ENCODE measurements at regions not wholly inside any gene's neighbourhood (a gene's known extent, or its start where the extent isn't known, plus 50 kb on each side); places are given as distances from the start of the nearest gene placed in this dataset.
A peak's percentile ranks its signal among the peaks of the same experiment; 100 is the strongest.

GRCh38 chr5:88545338-88545737 is 276.7 kb upstream of the TMEM161B start:
- DNase-seq (ENCODE audit: low read depth in 2 of 3, low spot score in 2 of 3): no peak

DNA sequence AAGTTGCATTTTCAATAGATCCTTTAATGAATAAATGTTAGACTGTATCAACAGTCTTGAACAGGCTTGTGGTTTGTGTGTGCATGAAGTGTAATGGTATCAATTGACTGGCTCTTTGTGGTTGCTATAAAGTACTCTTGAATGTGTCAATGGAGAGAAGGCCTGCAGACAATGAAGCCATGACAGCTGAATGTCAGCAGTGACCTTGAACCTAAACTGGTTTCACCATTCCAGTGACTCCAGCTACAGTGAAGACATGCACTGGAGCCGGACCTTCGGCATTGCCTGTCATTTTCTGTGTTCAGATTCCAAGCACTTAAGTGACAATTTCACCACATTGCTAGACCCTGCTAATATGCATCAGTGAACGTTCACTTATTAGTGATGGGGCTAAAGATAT is 276.0 kb upstream of the TMEM161B start:
- no peak for DNase-seq (ENCODE audit: low read depth in 2 of 3, low spot score in 2 of 3)

DNA sequence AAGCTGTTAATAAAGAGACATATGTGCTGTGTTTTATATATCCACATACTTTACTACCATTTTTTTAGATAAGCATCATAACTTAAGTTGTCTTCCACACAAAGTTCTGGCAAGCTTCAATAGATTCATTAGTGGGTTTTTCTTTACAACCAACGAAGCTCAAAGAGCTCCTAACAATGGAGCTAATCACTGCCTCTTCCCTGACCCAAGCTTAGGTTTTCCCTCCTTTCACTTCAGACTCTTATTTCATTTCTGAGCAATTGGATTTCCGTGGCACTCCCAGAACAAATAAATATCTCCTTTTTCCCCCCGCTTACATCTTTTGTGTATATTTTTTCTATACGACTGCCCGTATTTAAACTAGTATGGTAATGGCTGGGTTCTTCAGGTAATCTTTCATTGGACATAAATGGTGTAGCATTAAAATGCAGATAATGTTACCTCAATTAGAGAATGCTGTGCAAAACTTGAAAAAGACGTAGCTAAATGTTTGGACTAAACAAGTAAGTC is 275.5 kb upstream of the TMEM161B start:
- DNase-seq (ENCODE audit: low read depth in 2 of 3, low spot score in 2 of 3): no peak

GRCh38 chr5:88542786-88543185 is 274.1 kb upstream of the TMEM161B start:
- no peak for DNase-seq (ENCODE audit: low read depth in 2 of 3, low spot score in 2 of 3)

GRCh38 chr5:88540471-88541115 is 271.9 kb upstream of the TMEM161B start:
- DNase-seq (ENCODE audit: low read depth in 2 of 3, low spot score in 2 of 3): no peak

DNA sequence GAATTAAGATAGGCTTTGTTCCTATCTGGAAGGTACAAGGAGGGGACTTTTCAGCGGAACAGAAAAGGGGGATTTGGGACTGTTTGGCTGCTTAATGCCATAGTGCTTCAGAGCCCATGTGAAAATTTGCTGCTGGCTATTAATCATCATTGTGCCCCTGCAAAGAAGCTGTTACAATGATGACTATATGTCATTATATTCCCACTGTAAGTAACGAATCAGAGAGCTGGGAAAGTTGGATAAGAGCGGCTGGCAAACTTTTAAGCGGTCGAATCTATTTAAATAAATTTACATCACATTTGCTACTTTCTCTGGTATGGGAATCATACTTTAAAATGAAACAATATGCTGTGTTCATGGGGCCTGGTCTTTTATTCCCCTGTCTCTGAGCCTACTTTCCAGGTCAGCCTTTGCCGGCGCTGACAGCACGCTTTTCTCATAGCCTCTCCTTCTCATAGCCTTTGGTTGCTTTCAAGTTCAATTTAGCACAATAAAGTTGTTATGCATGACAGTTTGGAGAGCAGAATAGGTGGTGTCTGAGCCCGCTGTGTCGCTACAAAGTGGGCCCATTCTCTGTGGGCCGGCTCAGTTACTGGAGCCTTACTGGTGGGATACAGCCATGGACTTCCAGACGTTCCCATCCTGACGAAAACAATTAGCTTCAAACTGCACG is 271.2 kb upstream of the TMEM161B start:
- DNase-seq (ENCODE audit: low read depth in 2 of 3, low spot score in 2 of 3): no peak

- no peak for DNase-seq (ENCODE audit: low read depth in 2 of 3, low spot score in 2 of 3)
These were observed 270.4 kb upstream of the TMEM161B start for GRCh38 chr5:88539026-88539425.

GRCh38 chr5:88536146-88536545 is 267.5 kb upstream of the TMEM161B start:
- no peak for DNase-seq (ENCODE audit: low read depth in 2 of 3, low spot score in 2 of 3)

DNA sequence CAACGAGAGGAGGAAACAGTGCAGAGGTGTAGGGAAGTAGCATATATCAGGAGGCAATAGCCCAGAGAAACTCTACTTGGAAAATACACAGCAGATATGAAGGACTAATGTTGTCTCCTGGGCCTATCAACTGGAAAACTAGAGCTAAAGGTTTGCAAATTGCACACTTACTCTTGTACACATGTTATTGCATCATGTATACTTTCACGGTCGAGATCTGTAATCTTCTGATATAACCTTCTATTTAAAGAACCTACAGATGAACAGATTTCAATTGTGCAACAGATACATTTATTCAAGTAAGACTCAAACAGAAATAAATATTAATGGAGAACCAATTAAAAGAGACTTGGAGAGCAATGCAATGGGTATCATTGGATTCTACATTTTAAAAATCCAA is 256.3 kb upstream of the TMEM161B start:
- no peak for DNase-seq (ENCODE audit: low read depth in 2 of 3, low spot score in 2 of 3)

- no peak for DNase-seq (ENCODE audit: low read depth in 2 of 3, low spot score in 2 of 3)
These were observed 250.4 kb upstream of the TMEM161B start for GRCh38 chr5:88519066-88519465.

- no peak for DNase-seq (ENCODE audit: low read depth in 2 of 3, low spot score in 2 of 3)
These were observed 249.7 kb upstream of the TMEM161B start for GRCh38 chr5:88518131-88519016.

DNA sequence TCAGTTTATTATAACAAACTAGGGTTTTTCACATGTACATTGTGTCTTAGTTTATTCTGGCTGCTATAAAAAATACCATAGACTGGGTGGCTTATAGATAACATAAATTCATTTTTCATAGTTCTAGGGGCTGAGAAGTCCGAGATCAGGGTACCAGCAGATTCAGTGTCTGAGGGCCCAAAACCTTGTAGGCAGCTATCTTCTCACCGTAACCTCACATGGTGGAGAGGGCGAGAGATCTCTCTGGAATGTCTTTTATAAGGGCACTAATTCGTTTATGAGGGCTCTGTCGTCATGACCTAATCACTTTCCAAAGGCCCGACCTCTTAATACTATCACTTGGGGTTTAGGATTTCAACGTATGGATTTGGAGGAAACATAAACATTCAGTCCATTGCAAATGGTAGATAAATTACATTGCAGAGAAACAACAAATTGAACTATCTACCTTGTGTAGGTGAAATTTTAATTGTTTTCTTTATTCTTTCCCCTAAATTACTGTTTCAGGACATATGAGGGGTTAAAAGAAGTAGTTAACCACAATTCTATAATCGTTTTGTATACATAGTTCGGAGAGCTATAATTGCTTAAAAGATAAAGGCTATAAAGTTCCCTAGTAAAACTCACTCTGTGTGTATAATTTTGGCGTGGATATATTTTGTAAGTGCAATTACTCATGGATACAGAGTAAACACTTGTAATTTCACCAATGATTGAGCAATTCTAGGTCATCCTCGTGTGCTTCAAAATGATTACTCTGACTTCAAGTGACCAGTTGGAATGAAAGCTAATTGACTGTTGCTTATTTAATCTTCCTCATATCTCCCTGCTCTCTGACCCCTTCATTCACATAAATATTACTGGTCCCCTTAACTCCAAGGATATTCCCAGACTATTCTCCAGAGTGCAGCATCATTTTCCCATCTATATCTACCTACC is 247.5 kb upstream of the TMEM161B start:
- no peak for DNase-seq (ENCODE audit: low read depth in 2 of 3, low spot score in 2 of 3)

DNA sequence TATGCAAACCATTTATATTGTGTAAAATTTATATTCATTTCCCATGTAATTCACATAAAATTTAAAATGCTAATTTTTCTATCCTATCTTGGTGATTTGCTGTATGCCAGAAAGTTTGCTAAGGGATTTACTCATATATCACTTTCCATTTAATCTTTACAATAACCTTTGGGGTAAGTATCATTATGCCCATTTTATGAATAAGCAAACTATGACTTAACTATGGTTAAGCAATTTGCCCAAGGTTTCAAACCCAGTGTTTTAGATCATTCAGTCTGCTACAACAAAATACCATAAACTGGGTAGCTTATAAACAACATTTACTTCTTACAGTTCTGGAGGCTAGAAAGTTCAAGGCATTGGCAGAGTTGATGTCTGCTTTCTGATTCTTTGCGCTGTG is 246.4 kb upstream of the TMEM161B start:
- DNase-seq (ENCODE audit: low read depth in 2 of 3, low spot score in 2 of 3): no peak

GRCh38 chr5:88509403-88509802 is 240.8 kb upstream of the TMEM161B start:
- DNase-seq (ENCODE audit: low read depth in 2 of 3, low spot score in 2 of 3): no peak

- no peak for DNase-seq (ENCODE audit: low read depth in 2 of 3, low spot score in 2 of 3)
These were observed 238.6 kb upstream of the TMEM161B start for GRCh38 chr5:88507261-88507660.

DNA sequence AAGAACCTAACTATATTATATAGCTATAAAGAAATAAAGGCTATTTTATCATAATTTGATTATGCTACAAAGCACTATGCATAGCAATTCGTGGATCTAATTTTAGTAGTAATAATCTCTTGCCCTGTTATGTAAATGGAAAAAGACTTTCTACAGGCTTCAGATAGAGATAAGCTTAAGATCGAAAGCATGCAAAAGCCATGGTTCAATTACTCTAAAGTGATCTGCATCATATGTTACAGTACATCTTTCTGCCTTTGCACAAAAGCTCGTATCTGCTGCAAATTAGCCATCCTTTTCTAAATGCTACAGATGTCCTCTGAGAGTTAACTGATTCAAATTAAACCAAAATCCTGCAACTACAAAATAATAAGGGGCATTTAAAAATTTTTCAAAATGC is 234.8 kb upstream of the TMEM161B start:
- no peak for DNase-seq (ENCODE audit: low read depth in 2 of 3, low spot score in 2 of 3)

DNA sequence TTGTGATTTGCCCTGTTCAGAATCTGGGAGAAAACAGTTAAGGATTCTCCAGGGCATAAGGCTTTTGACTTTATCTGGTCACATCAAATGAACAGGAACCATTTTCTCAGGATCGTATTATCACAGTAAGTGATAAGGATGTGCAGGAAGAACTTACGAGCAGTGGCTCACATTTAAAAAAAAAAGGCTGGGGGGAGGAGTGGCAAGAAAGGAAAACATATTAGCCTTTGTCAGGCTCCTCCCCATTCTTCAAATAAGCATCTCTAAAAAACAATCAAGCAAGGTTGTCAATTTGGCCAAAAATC is 234.3 kb upstream of the TMEM161B start:
- DNase-seq (ENCODE audit: low read depth in 2 of 3, low spot score in 2 of 3): peak in 1 of 3 donors; percentile 7

DNA sequence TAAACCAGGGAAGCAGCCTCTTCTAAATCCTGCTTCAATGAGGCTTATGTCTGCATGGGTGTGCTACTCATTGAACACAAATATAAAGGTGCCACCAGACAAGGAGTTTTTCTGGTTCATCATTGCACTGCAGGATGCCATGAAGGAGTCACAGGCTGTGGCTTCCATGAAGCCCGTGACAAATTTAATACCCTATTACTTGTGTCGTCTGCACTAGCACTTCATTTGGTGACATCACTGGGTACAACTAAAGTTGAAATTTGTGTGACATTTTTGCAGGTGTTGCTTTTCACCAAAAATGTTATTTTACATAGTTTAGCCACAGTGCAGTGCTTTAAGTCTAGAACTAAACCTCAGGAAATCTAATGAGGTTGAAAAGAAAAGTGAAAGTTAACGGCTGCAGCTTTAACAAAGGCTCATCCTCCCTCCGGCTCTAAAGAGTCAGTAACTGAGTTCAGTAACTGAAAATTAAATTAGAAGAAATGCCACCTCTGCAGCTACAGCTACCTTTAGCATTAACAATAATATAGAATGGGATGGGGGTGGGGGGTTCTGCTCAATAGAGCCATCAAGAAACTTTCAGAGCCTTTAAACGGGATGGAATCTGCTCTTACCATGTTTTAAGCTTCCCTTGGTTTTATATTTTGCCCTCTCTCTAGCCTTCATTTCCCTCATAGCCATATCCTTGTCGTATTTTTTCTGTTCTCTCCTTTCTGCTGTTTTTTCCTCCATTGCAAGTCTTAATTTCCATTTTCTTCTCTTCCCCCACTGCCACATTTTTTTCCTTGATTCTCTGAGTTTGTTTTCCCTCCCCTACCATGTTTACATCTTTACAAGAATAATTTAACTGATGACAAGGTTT is 233.8 kb upstream of the TMEM161B start:
- DNase-seq (ENCODE audit: low read depth in 2 of 3, low spot score in 2 of 3): peak in 2 of 3 donors; percentile 18 to 58

- DNase-seq (ENCODE audit: low read depth in 2 of 3, low spot score in 2 of 3): no peak
These were observed 227.2 kb upstream of the TMEM161B start for GRCh38 chr5:88495810-88496209.

- DNase-seq (ENCODE audit: low read depth in 2 of 3, low spot score in 2 of 3): no peak
These were observed 222.2 kb upstream of the TMEM161B start for GRCh38 chr5:88490874-88491273.

Measured in hematopoietic multipotent progenitor cell (in vitro differentiated cells).